ENCODE measurements at regions not wholly inside any gene's neighbourhood (a gene's known extent, or its start where the extent isn't known, plus 50 kb on each side); places are given as distances from the start of the nearest gene placed in this dataset.

- no peak for DNase-seq (ENCODE audit: low spot score)
Observed at GRCh38 chr3:16809482-16809881, 75.3 kb upstream of the PLCL2 start.

- no peak for DNase-seq (ENCODE audit: low spot score)
Observed at GRCh38 chr3:16809993-16810392, 74.8 kb upstream of the PLCL2 start.

GRCh38 chr3:16810593-16811367 lies 74.0 kb upstream of the PLCL2 start:
- DNase-seq (ENCODE audit: low spot score): no peak

- no peak for DNase-seq (ENCODE audit: low spot score)
Observed at GRCh38 chr3:16811950-16812349, 72.8 kb upstream of the PLCL2 start.

- no peak for DNase-seq (ENCODE audit: low spot score)
Observed at GRCh38 chr3:16813336-16813735, 71.4 kb upstream of the PLCL2 start.

- no peak for DNase-seq (ENCODE audit: low spot score)
Observed at GRCh38 chr3:16816048-16816780, 68.5 kb upstream of the PLCL2 start.

GRCh38 chr3:16817197-16817596 lies 67.6 kb upstream of the PLCL2 start:
- no peak for DNase-seq (ENCODE audit: low spot score)

- no peak for DNase-seq (ENCODE audit: low spot score)
Observed at GRCh38 chr3:16818194-16818593, 66.6 kb upstream of the PLCL2 start.

GRCh38 chr3:16818945-16819344 lies 65.8 kb upstream of the PLCL2 start:
- no peak for DNase-seq (ENCODE audit: low spot score)

GRCh38 chr3:16820485-16820884 lies 64.3 kb upstream of the PLCL2 start:
- DNase-seq (ENCODE audit: low spot score): no peak

- no peak for DNase-seq (ENCODE audit: low spot score)
Observed at GRCh38 chr3:16821053-16821452, 63.7 kb upstream of the PLCL2 start.

- DNase-seq (ENCODE audit: low spot score): no peak
Observed at GRCh38 chr3:16824081-16824696, 60.6 kb upstream of the PLCL2 start.

GRCh38 chr3:16825617-16826204 lies 59.0 kb upstream of the PLCL2 start:
- no peak for DNase-seq (ENCODE audit: low spot score)

GRCh38 chr3:16828815-16829214 lies 55.9 kb upstream of the PLCL2 start:
- peak; percentile 19 for DNase-seq (ENCODE audit: low spot score)

GRCh38 chr3:16831846-16832245 lies 52.9 kb upstream of the PLCL2 start:
- DNase-seq (ENCODE audit: low spot score): no peak

GRCh38 chr3:16834214-16834613 lies 50.5 kb upstream of the PLCL2 start:
- no peak for DNase-seq (ENCODE audit: low spot score)

- no peak for DNase-seq (ENCODE audit: low spot score)
Observed at GRCh38 chr3:16834753-16835152, 50.0 kb upstream of the PLCL2 start.
